Stimulated activated CD4-positive, alpha-beta T cell treated with anti-CD3 and anti-CD28 coated beads, Interleukin-15, amount 100 ng/mL, for 24 hours (primary cell): ENCODE measurements at regions not wholly inside any gene's neighbourhood (a gene's known extent, or its start where the extent isn't known, plus 50 kb on each side); places are given as distances from the start of the nearest gene placed in this dataset.
"Not testable (repeated sequence)": the region's sequence is repeated elsewhere in the genome, so short reads cannot be mapped to it uniquely, and the experiment has no call there.

Experiments used
- DNase-seq: peaks from one replicate; pipeline ENCODE4 v3.0.0-alpha.2; 2020

- no peak for DNase-seq
These were observed 78.0 kb downstream of the SOWAHC start for GRCh38 chr2:109692013-109692743.

- DNase-seq, result not testable (repeated sequence)
These were observed 78.7 kb downstream of the SOWAHC start for GRCh38 chr2:109692831-109693230.

GRCh38 chr2:109693292-109693691 lies 79.1 kb downstream of the SOWAHC start:
- peak; percentile 63 for DNase-seq

GRCh38 chr2:109694190-109694589 lies 80.0 kb downstream of the SOWAHC start:
- DNase-seq, result no peak

- DNase-seq, result no peak
These were observed 81.1 kb downstream of the SOWAHC start for GRCh38 chr2:109695290-109695689.

- no peak for DNase-seq
These were observed 85.5 kb downstream of the SOWAHC start for GRCh38 chr2:109699646-109700045.

- DNase-seq, result no peak
These were observed 86.6 kb downstream of the SOWAHC start for GRCh38 chr2:109700680-109701274.

GRCh38 chr2:109701362-109701761 lies 87.2 kb downstream of the SOWAHC start:
- DNase-seq, result no peak

- no peak for DNase-seq
These were observed 88.3 kb downstream of the SOWAHC start for GRCh38 chr2:109702250-109702985.

GRCh38 chr2:109703077-109703476 lies 88.9 kb downstream of the SOWAHC start:
- DNase-seq, result no peak

- no peak for DNase-seq
These were observed 89.6 kb downstream of the SOWAHC start for GRCh38 chr2:109703798-109704197.

- DNase-seq, result no peak
These were observed 86.6 kb upstream of the RGPD5 start for GRCh38 chr2:109707281-109708147.

- DNase-seq, result no peak
These were observed 83.4 kb upstream of the RGPD5 start for GRCh38 chr2:109710505-109711229.

GRCh38 chr2:109711230-109712122 lies 82.6 kb upstream of the RGPD5 start:
- no peak for DNase-seq

- no peak for DNase-seq
These were observed 82.0 kb upstream of the RGPD5 start for GRCh38 chr2:109712123-109712449.

GRCh38 chr2:109712746-109713145 lies 81.4 kb upstream of the RGPD5 start:
- DNase-seq, result no peak

GRCh38 chr2:109715313-109715805 lies 78.7 kb upstream of the RGPD5 start:
- no peak for DNase-seq

GRCh38 chr2:109716596-109716995 lies 77.5 kb upstream of the RGPD5 start:
- DNase-seq, result not testable (repeated sequence)

GRCh38 chr2:109718139-109718538 lies 76.0 kb upstream of the RGPD5 start:
- no peak for DNase-seq

GRCh38 chr2:109719871-109720270 lies 74.2 kb upstream of the RGPD5 start:
- no peak for DNase-seq
